ENCODE measurements at regions not wholly inside any gene's neighbourhood (a gene's known extent, or its start where the extent isn't known, plus 50 kb on each side); places are given as distances from the start of the nearest gene placed in this dataset.

- TF ChIP-seq POLR2AphosphoS5 (IDR thresholded peaks at IDR 0.05; ENCODE audit: low read depth, low read length) (no peak), CTCF (IDR thresholded peaks at IDR 0.05 in 2 of 3, conservative IDR thresholded peaks at IDR 0.05 in 1 of 3; ENCODE audit: borderline replicate concordance in 1 of 3, insufficient read depth in 1 of 3, low read depth in 2 of 3, low read length in 2 of 3) (no peak), ZFX (IDR thresholded peaks at IDR 0.05) (no peak), EZH2 (IDR thresholded peaks at IDR 0.05) (no peak), MAX (IDR thresholded peaks at IDR 0.05) (no peak), JUND (IDR thresholded peaks at IDR 0.05) (no peak), RAD21 (IDR thresholded peaks at IDR 0.05; ENCODE audit: low read depth) (no peak), CEBPB (IDR thresholded peaks at IDR 0.05; ENCODE audit: low read depth) (no peak), CBX3 (IDR thresholded peaks at IDR 0.05; ENCODE audit: low read depth) (no peak)
Measured at GRCh38 chr13:22047082-22047784, 376.4 kb downstream of the FGF9 start.

Data from HCT116 (cell line).